CD4-positive, CD25-positive, alpha-beta regulatory T cell (primary cell): ENCODE measurements at regions not wholly inside any gene's neighbourhood (a gene's known extent, or its start where the extent isn't known, plus 50 kb on each side); places are given as distances from the start of the nearest gene placed in this dataset.

ENCODE experiments used
- ATAC-seq, 2 donors: fragments of 150-1000 bp; cut with Tn5 transposase; one replicate each; pipeline ENCODE4 v1.10.0; 2021; ENCODE audit warnings: low read depth in 2 of 2, moderate number of reproducible peaks in 2 of 2, moderate library complexity in 1 of 2
- DNase-seq, 3 donors: peaks; one replicate each; pipeline versions ENCODE4 v3.0.0 to v3.0.0-alpha.2; 2012 to 2022; ENCODE audit warnings: mixed read lengths in 1 of 3
- H3K27ac ChIP-seq: one replicate; pipeline ENCODE4 v1.7.0; 2013; ENCODE audit warnings: mild to moderate bottlenecking, low read length; ENCODE audit not compliant: insufficient read depth, poor library complexity, severe bottlenecking
- H3K27me3 ChIP-seq: one replicate; pipeline ENCODE4 v1.7.0; 2013; ENCODE audit warnings: low read length; ENCODE audit not compliant: control insufficient read depth, insufficient read depth
- H3K36me3 ChIP-seq: one replicate; pipeline ENCODE4 v1.7.0; 2013; ENCODE audit warnings: mild to moderate bottlenecking, low read length, moderate library complexity; ENCODE audit not compliant: control insufficient read depth, insufficient read depth
- H3K4me1 ChIP-seq: 2 replicates; pipeline ENCODE4 v1.7.0; 2013; ENCODE audit warnings: mild to moderate bottlenecking, low read length; ENCODE audit not compliant: insufficient read depth, control insufficient read depth, poor library complexity, severe bottlenecking
- H3K4me3 ChIP-seq: one replicate; pipeline ENCODE4 v1.7.0; 2013; ENCODE audit warnings: low read depth, mild to moderate bottlenecking, low read length, moderate library complexity
- H3K9me3 ChIP-seq, 2 experiments: 1 replicate in 1 of 2; 2 replicates in 1 of 2; pipeline ENCODE4 v1.7.0; 2013; ENCODE audit warnings: low read length in 2 of 2, mild to moderate bottlenecking in 1 of 2, moderate library complexity in 1 of 2; ENCODE audit not compliant: control insufficient read depth in 2 of 2
- H3K27ac Mint-ChIP-seq, 3 donors: one replicate each; pipeline ENCODE4 v1.8.0; 2020 to 2022; ENCODE audit warnings: mild to moderate bottlenecking in 3 of 3, mixed read lengths in 3 of 3, moderate library complexity in 2 of 3
- H3K27me3 Mint-ChIP-seq: one replicate; pipeline ENCODE4 v1.8.0; 2022; ENCODE audit warnings: mild to moderate bottlenecking, mixed read lengths
- H3K36me3 Mint-ChIP-seq: one replicate; pipeline ENCODE4 v1.8.0; 2020; ENCODE audit warnings: mixed read lengths
- H3K4me1 Mint-ChIP-seq, 4 donors: one replicate each; pipeline ENCODE4 v1.8.0; 2020 to 2022; ENCODE audit warnings: mixed read lengths in 4 of 4, mild to moderate bottlenecking in 1 of 4
- H3K4me3 Mint-ChIP-seq, 4 donors: one replicate each; pipeline ENCODE4 v1.8.0; 2020 to 2022; ENCODE audit warnings: mild to moderate bottlenecking in 4 of 4, mixed read lengths in 4 of 4, moderate library complexity in 3 of 4
- H3K9me3 Mint-ChIP-seq, 7 donors: one replicate each; pipeline ENCODE4 v1.8.0; 2020 to 2022; ENCODE audit warnings: mixed read lengths in 7 of 7, mild to moderate bottlenecking in 3 of 7, moderate library complexity in 2 of 7

DNA sequence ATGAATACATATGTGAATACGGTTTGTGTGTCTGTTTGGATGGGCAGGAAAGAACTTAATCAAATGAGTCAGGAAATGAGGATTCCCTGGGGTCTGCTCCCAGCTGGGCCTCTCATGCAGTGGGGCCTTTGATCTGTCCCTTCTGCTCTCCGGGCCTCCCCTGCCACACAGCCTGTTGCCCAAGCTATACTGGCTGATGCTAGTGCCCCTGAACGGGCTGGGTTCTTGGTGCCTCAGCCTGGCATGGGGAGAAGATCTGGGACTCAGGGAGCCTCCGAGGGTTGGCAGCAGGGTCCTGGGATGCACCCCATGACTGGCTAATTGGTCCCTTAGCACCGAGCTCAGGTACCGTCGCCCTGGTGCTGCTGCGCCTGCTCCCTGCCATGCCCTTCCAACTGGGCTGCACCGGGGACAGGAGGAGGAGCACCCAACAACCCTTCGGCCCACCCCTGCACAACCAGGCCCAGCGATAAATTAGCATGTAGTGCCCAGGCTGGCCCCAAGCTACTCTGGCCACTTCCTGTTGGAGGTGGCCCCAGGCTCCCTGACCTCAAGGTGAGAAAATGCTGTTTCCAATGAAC, 59.9 kb upstream of the DUSP5 start:
- Histone ChIP-seq H3K4me1 (no peaks in the 10 kb centered on the region), H3K4me3 (no peak overlapping the region), H3K27me3 (no peaks in the 10 kb centered on the region), H3K27ac (no peak overlapping the region), H3K9me3 (no peaks in the 10 kb centered on the region), H3K36me3 (no peaks in the 10 kb centered on the region)
- Mint-ChIP-seq H3K36me3 (no peaks in the 10 kb centered on the region), H3K27ac (no peak overlapping the region), H3K9me3 (no peaks in the 10 kb centered on the region), H3K27me3 (no peaks in the 10 kb centered on the region), H3K4me1 (peaks cover 5 to 15% (median 7%) of the 10 kb centered on the region in 4 donors), H3K4me3 (no peak overlapping the region)
- no peak for DNase-seq
- no peak for ATAC-seq

DNA sequence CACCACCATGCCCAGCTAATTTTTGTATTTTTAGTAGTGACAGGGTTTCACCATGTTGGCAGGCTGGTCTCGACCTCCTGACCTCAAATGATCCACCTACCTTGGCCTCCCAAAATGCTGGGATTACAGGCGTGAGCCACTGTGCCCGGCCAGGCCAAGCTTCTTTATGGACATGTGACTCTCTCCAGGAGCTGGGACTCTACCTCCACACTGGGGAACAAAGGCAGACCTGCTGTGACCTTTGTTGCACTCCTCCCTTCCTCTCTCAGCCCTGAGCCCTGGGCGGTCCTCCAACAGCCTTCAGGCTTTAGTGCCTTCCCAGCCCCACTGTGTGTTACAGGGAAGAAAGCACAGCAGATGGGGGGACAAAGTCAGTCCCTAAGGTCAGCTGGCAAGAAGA, 55.0 kb upstream of the DUSP5 start:
- Mint-ChIP-seq H3K4me3 (no peak overlapping the region), H3K27ac (no peak overlapping the region), H3K36me3 (no peaks in the 10 kb centered on the region), H3K9me3 (peaks cover 0 to 4% (median 0%) of the 10 kb centered on the region in 7 donors), H3K27me3 (no peaks in the 10 kb centered on the region), H3K4me1 (peaks cover 5 to 16% (median 7%) of the 10 kb centered on the region in 4 donors)
- no peaks in the 10 kb centered on the region for H3K9me3 ChIP-seq
- no peak for DNase-seq
- H3K27me3 ChIP-seq: no peaks in the 10 kb centered on the region
- H3K27ac ChIP-seq: no peak overlapping the region
- no peak for ATAC-seq
- H3K36me3 ChIP-seq: no peaks in the 10 kb centered on the region
- no peak overlapping the region for H3K4me3 ChIP-seq
- H3K4me1 ChIP-seq: no peaks in the 10 kb centered on the region

DNA sequence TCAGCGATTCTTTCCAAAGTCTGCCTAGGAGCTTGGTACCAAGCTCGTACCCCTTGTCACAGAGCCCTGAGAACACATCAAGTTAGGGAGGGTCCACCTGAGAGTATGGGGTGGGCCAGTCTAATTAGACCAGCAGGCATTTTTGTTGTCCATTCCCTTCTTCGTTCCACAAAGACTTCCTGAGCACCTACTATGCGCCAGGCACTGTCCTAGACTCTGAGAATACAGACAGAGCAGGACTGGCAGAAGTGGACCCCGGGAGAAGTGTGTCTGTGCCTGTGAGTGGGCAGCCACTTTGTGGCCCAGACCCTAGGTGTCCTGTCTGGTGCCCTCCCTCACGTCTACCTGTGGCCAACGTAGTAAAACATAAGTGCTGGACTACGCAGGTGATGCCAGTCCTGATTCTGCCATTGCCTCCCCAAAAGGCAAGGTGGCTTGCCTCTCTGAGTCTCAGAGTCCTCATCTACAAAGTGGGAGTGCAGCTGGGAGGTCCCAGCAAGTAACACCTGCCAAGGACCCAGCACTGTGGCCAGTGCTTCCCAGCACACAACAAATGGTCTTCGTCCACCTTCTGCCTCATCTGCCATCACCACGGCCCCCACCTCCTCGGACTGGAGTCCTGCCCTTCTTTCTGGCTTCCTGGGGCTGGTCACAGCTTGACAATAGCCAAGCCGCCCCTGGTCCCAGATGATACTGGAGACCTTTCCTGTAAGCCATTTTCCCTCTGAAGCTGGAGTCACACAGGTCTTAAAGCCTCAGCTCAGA, 54.3 kb upstream of the DUSP5 start:
- Histone ChIP-seq H3K4me3 (no peak overlapping the region), H3K9me3 (no peaks in the 10 kb centered on the region), H3K27ac (no peak overlapping the region), H3K27me3 (no peaks in the 10 kb centered on the region), H3K36me3 (no peaks in the 10 kb centered on the region), H3K4me1 (no peaks in the 10 kb centered on the region)
- H3K36me3 Mint-ChIP-seq: no peaks in the 10 kb centered on the region
- H3K27me3 Mint-ChIP-seq: no peaks in the 10 kb centered on the region
- H3K4me3 Mint-ChIP-seq: no peak overlapping the region
- H3K9me3 Mint-ChIP-seq: peaks cover 0 to 4% (median 0%) of the 10 kb centered on the region in 7 donors
- H3K27ac Mint-ChIP-seq: no peak overlapping the region
- DNase-seq (no peak), ATAC-seq (no peak)
- H3K4me1 Mint-ChIP-seq: peaks cover 5 to 16% (median 7%) of the 10 kb centered on the region in 4 donors

DNA sequence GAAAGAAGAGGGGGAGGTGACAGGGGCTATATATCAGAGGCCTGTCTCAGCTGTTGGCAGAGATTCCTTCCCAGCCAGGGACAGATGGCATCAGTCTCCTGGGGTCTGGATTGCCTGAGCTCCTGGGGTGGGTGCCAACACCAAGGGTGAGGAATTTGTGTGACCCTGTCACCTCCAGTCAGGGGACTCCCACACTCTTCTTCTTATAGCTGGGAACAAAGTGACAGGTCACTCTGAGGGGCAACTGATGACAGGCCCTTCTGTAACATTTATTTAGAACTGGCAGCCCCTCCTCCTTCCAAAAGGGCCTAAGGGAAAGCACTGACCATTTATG, 53.7 kb upstream of the DUSP5 start:
- Mint-ChIP-seq H3K27ac (no peak overlapping the region), H3K4me3 (no peak overlapping the region), H3K9me3 (peaks cover 0 to 4% (median 0%) of the 10 kb centered on the region in 7 donors), H3K4me1 (peaks cover 5 to 16% (median 7%) of the 10 kb centered on the region in 4 donors), H3K27me3 (peaks cover 4% of the 10 kb centered on the region), H3K36me3 (no peaks in the 10 kb centered on the region)
- no peaks in the 10 kb centered on the region for H3K27me3 ChIP-seq
- no peaks in the 10 kb centered on the region for H3K4me1 ChIP-seq
- no peaks in the 10 kb centered on the region for H3K36me3 ChIP-seq
- no peak for ATAC-seq
- H3K9me3 ChIP-seq: no peaks in the 10 kb centered on the region
- no peak for DNase-seq
- no peak overlapping the region for H3K27ac ChIP-seq
- no peak overlapping the region for H3K4me3 ChIP-seq

DNA sequence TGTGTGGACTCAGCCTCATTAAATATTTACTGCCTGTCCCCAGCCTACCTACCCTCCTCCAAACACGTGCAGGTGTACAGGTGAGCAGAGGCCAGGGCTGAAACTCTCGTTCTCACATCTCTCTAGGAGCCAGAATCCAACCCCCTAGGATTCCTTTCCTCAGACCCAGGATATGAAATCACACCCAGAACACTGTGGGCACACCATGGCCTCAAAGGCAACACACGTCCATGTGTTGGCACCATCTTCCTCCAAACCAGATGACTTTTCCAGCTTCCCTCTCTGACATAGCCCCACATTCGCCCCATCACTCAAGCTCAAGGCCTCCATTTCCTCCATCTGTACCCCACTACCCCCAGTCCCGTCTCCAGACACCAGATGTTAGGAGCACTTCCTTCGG, 51.8 kb upstream of the DUSP5 start:
- Histone ChIP-seq H3K4me1 (no peaks in the 10 kb centered on the region), H3K4me3 (no peak overlapping the region), H3K27ac (no peak overlapping the region), H3K9me3 (no peaks in the 10 kb centered on the region), H3K27me3 (no peaks in the 10 kb centered on the region), H3K36me3 (no peaks in the 10 kb centered on the region)
- H3K9me3 Mint-ChIP-seq: peaks cover 0 to 4% (median 0%) of the 10 kb centered on the region in 7 donors
- ATAC-seq: no peak
- H3K36me3 Mint-ChIP-seq: no peaks in the 10 kb centered on the region
- no peak overlapping the region for H3K27ac Mint-ChIP-seq
- H3K4me3 Mint-ChIP-seq: no peak overlapping the region
- peaks cover 5 to 16% (median 7%) of the 10 kb centered on the region in 4 donors for H3K4me1 Mint-ChIP-seq
- H3K27me3 Mint-ChIP-seq: peaks cover 15% of the 10 kb centered on the region
- no peak for DNase-seq

DNA sequence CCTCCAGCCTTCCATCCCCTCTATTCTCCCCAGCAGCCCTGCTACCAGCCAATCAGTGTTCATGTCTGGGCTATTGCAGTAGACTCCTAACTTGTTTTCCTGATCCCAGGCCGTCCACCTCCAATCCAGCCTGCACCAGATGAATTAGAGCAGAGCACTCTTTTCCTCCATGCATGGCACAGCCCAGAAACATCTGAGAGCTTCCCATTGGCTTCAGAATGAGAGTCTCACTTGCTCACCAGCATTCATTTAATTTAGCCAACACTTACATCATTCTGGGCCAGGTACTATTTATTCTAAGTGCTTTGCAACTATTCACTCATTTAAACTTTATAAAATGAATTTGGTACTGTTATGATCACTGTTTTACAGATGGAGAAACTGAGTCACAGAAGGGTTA, 51.4 kb upstream of the DUSP5 start:
- Histone ChIP-seq H3K4me1 (no peaks in the 10 kb centered on the region), H3K27ac (no peak overlapping the region), H3K4me3 (no peak overlapping the region), H3K36me3 (no peaks in the 10 kb centered on the region), H3K27me3 (no peaks in the 10 kb centered on the region), H3K9me3 (no peaks in the 10 kb centered on the region)
- DNase-seq (no peak), ATAC-seq (no peak)
- Mint-ChIP-seq H3K9me3 (peaks cover 0 to 4% (median 0%) of the 10 kb centered on the region in 7 donors), H3K36me3 (no peaks in the 10 kb centered on the region), H3K4me3 (no peak overlapping the region), H3K4me1 (peaks cover 5 to 13% (median 7%) of the 10 kb centered on the region in 4 donors), H3K27me3 (peaks cover 19% of the 10 kb centered on the region), H3K27ac (no peak overlapping the region)

DNA sequence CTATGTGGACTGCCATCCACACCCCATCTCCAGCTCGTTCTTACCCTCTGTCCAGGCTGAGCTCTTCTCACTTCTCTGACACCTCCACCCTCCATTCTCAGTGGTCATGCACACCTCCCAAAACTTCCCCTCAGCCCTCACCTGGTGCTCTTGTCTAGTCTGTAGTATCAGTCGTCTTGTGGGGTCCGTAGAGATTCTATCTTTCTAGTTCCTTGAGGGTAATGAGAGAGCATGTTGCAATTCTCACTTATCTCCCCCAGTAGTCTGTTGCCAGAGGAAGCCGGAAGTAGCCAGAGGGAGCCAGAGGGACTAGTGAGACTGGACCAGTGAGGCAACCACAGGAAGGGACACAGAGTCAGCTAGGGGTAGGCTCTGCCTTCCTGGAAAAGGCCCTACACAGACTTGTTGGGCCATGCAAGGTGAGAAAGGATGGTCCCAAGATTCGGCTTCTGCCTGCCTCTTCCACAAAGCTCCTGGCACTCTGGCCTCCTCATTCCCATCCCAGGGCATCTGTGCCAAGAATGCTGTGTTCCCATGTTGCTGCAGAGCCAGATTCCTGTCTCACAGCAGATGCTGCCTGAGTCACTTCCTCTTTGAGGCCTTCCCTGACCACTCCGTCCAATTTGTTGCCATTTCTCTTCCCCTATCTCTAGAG, 50.6 kb upstream of the DUSP5 start:
- Histone ChIP-seq H3K9me3 (no peaks in the 10 kb centered on the region), H3K27ac (no peak overlapping the region), H3K4me3 (no peak overlapping the region), H3K4me1 (no peaks in the 10 kb centered on the region), H3K27me3 (no peaks in the 10 kb centered on the region), H3K36me3 (no peaks in the 10 kb centered on the region)
- DNase-seq: no peak
- no peak for ATAC-seq
- H3K27ac Mint-ChIP-seq: no peak overlapping the region
- peaks cover under 1 to 5% (median 1%) of the 10 kb centered on the region in 4 donors for H3K4me1 Mint-ChIP-seq
- H3K4me3 Mint-ChIP-seq: no peak overlapping the region
- H3K9me3 Mint-ChIP-seq: peaks cover 0 to 4% (median 0%) of the 10 kb centered on the region in 7 donors
- peaks cover 20% of the 10 kb centered on the region for H3K27me3 Mint-ChIP-seq
- H3K36me3 Mint-ChIP-seq: no peaks in the 10 kb centered on the region
